H1 (cell line): ENCODE measurements at regions not wholly inside any gene's neighbourhood (a gene's known extent, or its start where the extent isn't known, plus 50 kb on each side); places are given as distances from the start of the nearest gene placed in this dataset.

Experiments
- CTCF ChIA-PET: fragments of 300-600 bp; sonication (Branson Sonifier 250); formaldehyde crosslinking; loops from one replicate; lab custom pipeline; 2021; ENCODE audit not compliant: partially characterized antibody; lab: Charles Lee
- POLR2A ChIA-PET: fragments of 300-600 bp; sonication (Branson Sonifier 250); formaldehyde crosslinking; loops from one replicate; lab custom pipeline; 2021; ENCODE audit warnings: inconsistent platforms; ENCODE audit not compliant: partially characterized antibody; lab: Charles Lee
- DNase-seq, 2 experiments: peaks; one replicate each; pipeline versions ENCODE4 v3.0.0 to v3.0.0-alpha.2; 2010 to 2022; ENCODE audit warnings: low spot score in 2 of 2, low read depth in 1 of 2, mixed read lengths in 1 of 2
- FAIRE-seq: peaks from 2 replicates; lab custom pipeline; 2011; peaks lifted over from hg19 to GRCh38; lab: Jason Lieb, UNC
- H2AFZ ChIP-seq: 2 replicates; pipeline ENCODE4 v1.8.1; 2012; ENCODE audit warnings: low read length, inconsistent platforms
- H2AK5ac ChIP-seq: 2 replicates; pipeline ENCODE4 v1.6.1; 2013; ENCODE audit warnings: low read depth, low read length
- H2BK120ac ChIP-seq: replicated peaks from 2 replicates; pipeline ENCODE3; 2013; ENCODE audit warnings: low read depth, low read length, inconsistent platforms
- H2BK12ac ChIP-seq: 2 replicates; pipeline ENCODE4 v1.6.1; 2013; ENCODE audit warnings: low read depth, low read length
- H2BK15ac ChIP-seq: 2 replicates; pipeline ENCODE4 v1.6.1; 2013; ENCODE audit warnings: low read length
- H2BK20ac ChIP-seq: 2 replicates; pipeline ENCODE4 v1.6.1; 2013; ENCODE audit warnings: low read length
- H2BK5ac ChIP-seq: 2 replicates; pipeline ENCODE4 v1.6.1; 2013; ENCODE audit warnings: low read depth, low read length
- H3K14ac ChIP-seq: 2 replicates; pipeline ENCODE4 v1.6.1; 2013; ENCODE audit warnings: inconsistent platforms; ENCODE audit not compliant: insufficient read length
- H3K18ac ChIP-seq: 2 replicates; pipeline ENCODE4 v1.6.1; 2013; ENCODE audit warnings: low read length; ENCODE audit errors: extremely low read depth
- H3K23ac ChIP-seq: 2 replicates; pipeline ENCODE4 v1.6.1; 2013; ENCODE audit warnings: inconsistent platforms; ENCODE audit not compliant: insufficient read length
- H3K23me2 ChIP-seq: 2 replicates; pipeline ENCODE4 v1.6.1; 2013; ENCODE audit warnings: low read depth, low read length
- H3K27ac ChIP-seq: 2 replicates; pipeline ENCODE4 v1.6.1; 2011; ENCODE audit warnings: low read depth, low read length, inconsistent platforms
- H3K27me3 ChIP-seq, 4 experiments: replicated peaks in 1 of 4; 1 replicate in 1 of 4; 2 replicates in 3 of 4; pipeline versions ENCODE4 v1.6.1 to v1.8.1; 2011 to 2013; ENCODE audit warnings: low read length in 3 of 4, mild to moderate bottlenecking in 3 of 4, inconsistent platforms in 2 of 4, mixed read lengths in 2 of 4, moderate library complexity in 1 of 4; ENCODE audit not compliant: control insufficient read depth in 3 of 4, insufficient read depth in 3 of 4; ENCODE audit errors: extremely low read depth in 1 of 4
- H3K36me3 ChIP-seq, 4 experiments: 2 replicates each; pipeline versions ENCODE4 v1.6.1 to v1.8.1; 2011 to 2013; ENCODE audit warnings: mild to moderate bottlenecking in 4 of 4, low read length in 3 of 4, moderate library complexity in 2 of 4, control low read depth in 1 of 4, inconsistent platforms in 1 of 4; ENCODE audit not compliant: insufficient read depth in 4 of 4, control insufficient read depth in 2 of 4
- H3K4ac ChIP-seq: replicated peaks from 2 replicates; pipeline ENCODE3; 2013; ENCODE audit warnings: low read length, low read depth, mixed read lengths, inconsistent platforms; ENCODE audit not compliant: insufficient read length
- H3K4me1 ChIP-seq, 4 experiments: replicated peaks in 1 of 4; 1 replicate in 1 of 4; 2 replicates in 3 of 4; pipeline versions ENCODE4 v1.6.1 to v1.8.1; 2011 to 2013; ENCODE audit warnings: low read length in 3 of 4, inconsistent platforms in 2 of 4, mixed read lengths in 1 of 4; ENCODE audit not compliant: insufficient read depth in 4 of 4, control insufficient read depth in 3 of 4
- H3K4me2 ChIP-seq, 2 experiments: 2 replicates each; pipeline versions ENCODE4 v1.6.1 to v1.8.1; 2011 to 2013; ENCODE audit warnings: low read depth in 2 of 2, low read length in 2 of 2, control low read depth in 1 of 2, inconsistent platforms in 1 of 2, mild to moderate bottlenecking in 1 of 2; ENCODE audit not compliant: insufficient read depth in 1 of 2
- H3K4me3 ChIP-seq, 4 experiments: fragments of 200-600, 300-600 bp in 1 of 4; sonication (generic), shearing (Covaris generic), sonication (Bioruptor Twin) in 1 of 4; 2 replicates each; pipeline versions ENCODE4 v1.5.1 to v1.8.1; 2011 to 2016; ENCODE audit warnings: low read length in 4 of 4, low read depth in 3 of 4, control low read depth in 2 of 4, inconsistent platforms in 2 of 4, mild to moderate bottlenecking in 2 of 4, mixed read lengths in 1 of 4, moderate library complexity in 1 of 4; ENCODE audit not compliant: insufficient read depth in 2 of 4; ENCODE audit errors: extremely low read depth in 1 of 4
- H3K56ac ChIP-seq: replicated peaks from 2 replicates; pipeline ENCODE3; 2013; ENCODE audit warnings: low read depth, mild to moderate bottlenecking, mixed read lengths, low read length, inconsistent platforms; ENCODE audit not compliant: insufficient read length
- H3K79me1 ChIP-seq: 2 replicates; pipeline ENCODE4 v1.6.1; 2013; ENCODE audit warnings: low read depth, low read length, control low read depth
- H3K79me2 ChIP-seq, 2 experiments: 2 replicates each; pipeline versions ENCODE4 v1.6.1 to v1.8.1; 2012 to 2013; ENCODE audit warnings: low read length in 2 of 2, mild to moderate bottlenecking in 2 of 2, inconsistent platforms in 1 of 2; ENCODE audit not compliant: insufficient read depth in 2 of 2, control insufficient read depth in 1 of 2
- H3K9ac ChIP-seq, 4 experiments: replicated peaks in 1 of 4; 1 replicate in 1 of 4; 2 replicates in 3 of 4; pipeline versions ENCODE4 v1.6.1 to v1.8.1; 2011 to 2013; ENCODE audit warnings: low read depth in 3 of 4, low read length in 3 of 4, control low read depth in 2 of 4, mild to moderate bottlenecking in 2 of 4, moderate library complexity in 2 of 4, inconsistent platforms in 1 of 4; ENCODE audit errors: extremely low read depth in 1 of 4
- H3K9me3 ChIP-seq, 2 experiments: 2 replicates each; pipeline versions ENCODE4 v1.6.1 to v1.8.1; 2012 to 2013; ENCODE audit warnings: mild to moderate bottlenecking in 2 of 2, moderate library complexity in 2 of 2, control low read depth in 1 of 2, inconsistent platforms in 1 of 2, low read depth in 1 of 2, low read length in 1 of 2, mixed read lengths in 1 of 2; ENCODE audit not compliant: insufficient read depth in 2 of 2
- H4K20me1 ChIP-seq, 2 experiments: replicated peaks in 1 of 2; 2 replicates each; pipeline versions ENCODE3 to v1.8.1; 2011 to 2013; ENCODE audit warnings: inconsistent platforms in 2 of 2, low read length in 2 of 2, mild to moderate bottlenecking in 1 of 2; ENCODE audit not compliant: insufficient read depth in 2 of 2, control insufficient read depth in 1 of 2
- H4K5ac ChIP-seq: 2 replicates; pipeline ENCODE4 v1.6.1; 2013; ENCODE audit warnings: low read length, low read depth, mixed read lengths, inconsistent platforms; ENCODE audit not compliant: insufficient read length
- H4K8ac ChIP-seq: 2 replicates; pipeline ENCODE4 v1.8.0; 2013; ENCODE audit warnings: mild to moderate bottlenecking, moderate library complexity, low read length, inconsistent platforms; ENCODE audit not compliant: insufficient read depth; ENCODE audit errors: extremely low read depth
- H4K91ac ChIP-seq: replicated peaks from 2 replicates; pipeline ENCODE3; 2013; ENCODE audit warnings: low read length, mixed read lengths, inconsistent platforms; ENCODE audit not compliant: insufficient read length
- BCL11A ChIP-seq, 2 experiments: IDR thresholded peaks; one replicate each; pipeline ENCODE4 v1.6.1; 2011; ENCODE audit warnings: low read depth in 2 of 2, low read length in 2 of 2, mild to moderate bottlenecking in 2 of 2
- CBX8 ChIP-seq: fragments of 300-800, 300-1000 bp; sonication (generic); IDR thresholded peaks from 2 replicates; pipeline ENCODE4 v1.7.1; 2016; ENCODE audit warnings: low read depth, low read length, borderline replicate concordance
- CEBPB ChIP-seq: IDR thresholded peaks from 2 replicates; pipeline ENCODE4 v1.6.1; 2012; ENCODE audit warnings: low read depth, low read length
- CHD1 ChIP-seq: IDR thresholded peaks from 2 replicates; pipeline ENCODE4 v1.6.1; 2012; ENCODE audit warnings: low read depth, low read length, improper control_type of control experiment
- EP300 ChIP-seq, 2 experiments: IDR thresholded peaks; 1 replicate in 1 of 2; 2 replicates in 1 of 2; pipeline ENCODE4 v1.6.1; 2011 to 2012; ENCODE audit warnings: low read depth in 2 of 2, low read length in 2 of 2, mild to moderate bottlenecking in 2 of 2, borderline replicate concordance in 1 of 2, inconsistent platforms in 1 of 2, moderate library complexity in 1 of 2
- KDM5A ChIP-seq: fragments of 200-600 bp; IDR thresholded peaks from 2 replicates; pipeline ENCODE4 v1.7.1; 2012; ENCODE audit warnings: mild to moderate bottlenecking, low read length, inconsistent platforms, mixed read lengths
- NRF1 ChIP-seq: IDR thresholded peaks from 2 replicates; pipeline ENCODE4 v1.6.1; 2011; ENCODE audit warnings: mild to moderate bottlenecking, low read depth, low read length, improper control_type of control experiment
- POLR2AphosphoS5 ChIP-seq: IDR thresholded peaks from 2 replicates; pipeline ENCODE4 v1.6.1; 2011; ENCODE audit warnings: low read depth, low read length
- TAF1 ChIP-seq: IDR thresholded peaks from 2 replicates; pipeline ENCODE4 v1.6.1; 2011; ENCODE audit warnings: mild to moderate bottlenecking, low read depth, low read length
- TEAD4 ChIP-seq: IDR thresholded peaks from 2 replicates; pipeline ENCODE4 v1.6.1; 2012; ENCODE audit warnings: low read depth, low read length, inconsistent platforms, mixed read lengths
- WGBS, 2 experiments: shearing (Covaris generic) in 1 of 2; methylation state at CpG; one replicate each; pipeline versions ENCODE4 v1.1.6 to v1.1.7; 2013 to 2015; ENCODE audit warnings: low lambda C conversion rate in 2 of 2, mixed read lengths in 2 of 2, inconsistent platforms in 1 of 2, low coverage in 1 of 2, missing lambda C conversion rate in 1 of 2; ENCODE audit not compliant: insufficient replicate concordance in 2 of 2, insufficient coverage in 1 of 2, insufficient read length in 1 of 2; ENCODE audit errors: extremely low coverage in 1 of 2, missing lambda C conversion rate in 1 of 2; 5-methylcytosine and 5-hydroxymethylcytosine counted together

DNA sequence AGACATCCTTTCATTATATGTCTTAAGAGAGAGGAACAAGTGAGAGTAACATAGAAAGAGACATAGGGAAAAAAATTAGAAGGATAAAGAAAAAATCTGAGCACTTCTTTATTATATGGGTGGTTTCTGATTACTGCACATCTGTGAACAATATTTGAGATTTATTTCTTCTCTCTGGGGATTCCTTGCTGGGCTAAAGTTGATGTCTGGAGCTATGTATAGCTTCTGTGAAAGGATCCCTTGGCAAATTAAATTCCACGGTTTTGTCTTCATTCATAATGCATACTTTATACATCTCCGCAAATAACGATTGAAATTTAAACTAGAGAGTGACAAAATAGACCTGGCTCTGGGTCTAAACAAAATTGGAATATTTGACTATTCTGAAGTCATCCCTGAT lies 232.2 kb upstream of the CTBP2 start:
- Histone ChIP-seq H3K4ac (no peak overlapping the region), H2BK15ac (no peak overlapping the region), H3K23ac (no peak overlapping the region), H2AK5ac (no peak overlapping the region), H2AFZ (no peak overlapping the region), H3K56ac (no peak overlapping the region), H3K36me3 (no peaks in the 10 kb centered on the region), H3K9ac (no peak overlapping the region), H4K91ac (no peak overlapping the region), H3K79me1 (no peaks in the 10 kb centered on the region), H3K27me3 (no peaks in the 10 kb centered on the region), H3K79me2 (no peaks in the 10 kb centered on the region), H3K14ac (no peak overlapping the region), H2BK12ac (no peak overlapping the region), H4K20me1 (no peaks in the 10 kb centered on the region), H3K4me2 (no peak overlapping the region), H2BK20ac (no peak overlapping the region), H3K4me1 (no peaks in the 10 kb centered on the region), H2BK5ac (no peak overlapping the region), H3K18ac (no peak overlapping the region), H3K23me2 (no peaks in the 10 kb centered on the region; the same call in 1 of the 2 replicates), H3K9me3 (peaks cover 3 to 4% of the 10 kb centered on the region in 2 experiments; a peak in 3 of 4 replicates), H3K4me3 (no peak overlapping the region), H4K5ac (no peak overlapping the region), H4K8ac (no peak overlapping the region), H3K27ac (no peak overlapping the region), H2BK120ac (no peak overlapping the region)
- no peak for DNase-seq
- no peak for FAIRE-seq
- ChIA-PET CTCF (interaction anchor here (1.0 to 1.4 kb wide), 2 partner anchors 10 to 21 kb away, joined by 3 to 4 read pairs; no protein-coding TSS in a partner anchor), POLR2A (no interaction called here)
- WGBS, 2 experiments, result 96% methylated on average over 3 of the region's 3 CpGs; no CpG with 5 or more reads in 1 of the 2 experiments
- TF ChIP-seq POLR2AphosphoS5 (no peak), TAF1 (no peak), TEAD4 (no peak), NRF1 (no peak), EP300 (IDR thresholded peaks at IDR 0.05; ENCODE audit: borderline replicate concordance in 1 of 2, low read depth in 2 of 2, low read length in 2 of 2) (no peak), BCL11A (IDR thresholded peaks at IDR 0.05; ENCODE audit: low read depth in 2 of 2, low read length in 2 of 2) (no peak), CEBPB (no peak), CBX8 (no peak), KDM5A (no peak), CHD1 (no peak)
